Stomach (tissue), 4 donors: ENCODE measurements at regions not wholly inside any gene's neighbourhood (a gene's known extent, or its start where the extent isn't known, plus 50 kb on each side); places are given as distances from the start of the nearest gene placed in this dataset.

Experiments used
- EP300 ChIP-seq: sonication (generic); formaldehyde crosslinking; IDR thresholded peaks from one replicate; pipeline ENCODE4 v1.6.1; 2017; ENCODE audit warnings: antibody characterized with exemption
- POLR2A ChIP-seq, 4 donors: fragments of 450-650 bp; IDR thresholded peaks; one replicate each; pipeline ENCODE4 v1.6.1; 2016; ENCODE audit warnings: antibody characterized with exemption in 4 of 4, control low read depth in 2 of 4, mild to moderate bottlenecking in 1 of 4, moderate library complexity in 1 of 4
- POLR2AphosphoS5 ChIP-seq, 3 donors: sonication (generic); formaldehyde crosslinking; IDR thresholded peaks; one replicate each; pipeline ENCODE4 v1.6.1; 2016; ENCODE audit warnings: antibody characterized with exemption in 3 of 3
- TF ChIP-seq, protein P1 (sequence below), 7 experiments: fragments of 450-650 bp in 4 of 7; fragments of 200-600 bp in 3 of 7; sonication (generic) in 3 of 7; IDR thresholded peaks; one replicate each; pipeline ENCODE4 v1.5.1; 2016 to 2019; ENCODE audit warnings: antibody characterized with exemption in 7 of 7, control low read depth in 2 of 7, mild to moderate bottlenecking in 1 of 7

DNA sequence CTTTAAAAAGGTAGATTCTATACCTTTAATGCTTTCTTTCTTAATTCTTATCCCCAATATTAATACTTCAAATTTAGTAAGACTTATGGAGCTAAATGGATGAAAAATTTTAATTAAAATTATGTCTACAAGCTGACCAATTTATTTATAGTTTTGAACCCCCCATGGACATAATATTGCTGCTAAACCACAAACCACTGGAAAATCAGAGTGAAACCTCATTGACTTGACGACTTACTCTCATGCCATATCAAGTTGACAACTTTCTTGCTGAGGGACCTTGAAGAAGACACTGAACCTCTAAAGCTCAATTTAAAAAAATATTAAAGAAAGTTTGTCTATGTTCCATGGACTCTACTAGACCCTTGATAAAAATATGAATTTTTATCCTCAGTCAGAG is 653.7 kb downstream of the TLE1 start:
- TF ChIP-seq, protein P1, sequence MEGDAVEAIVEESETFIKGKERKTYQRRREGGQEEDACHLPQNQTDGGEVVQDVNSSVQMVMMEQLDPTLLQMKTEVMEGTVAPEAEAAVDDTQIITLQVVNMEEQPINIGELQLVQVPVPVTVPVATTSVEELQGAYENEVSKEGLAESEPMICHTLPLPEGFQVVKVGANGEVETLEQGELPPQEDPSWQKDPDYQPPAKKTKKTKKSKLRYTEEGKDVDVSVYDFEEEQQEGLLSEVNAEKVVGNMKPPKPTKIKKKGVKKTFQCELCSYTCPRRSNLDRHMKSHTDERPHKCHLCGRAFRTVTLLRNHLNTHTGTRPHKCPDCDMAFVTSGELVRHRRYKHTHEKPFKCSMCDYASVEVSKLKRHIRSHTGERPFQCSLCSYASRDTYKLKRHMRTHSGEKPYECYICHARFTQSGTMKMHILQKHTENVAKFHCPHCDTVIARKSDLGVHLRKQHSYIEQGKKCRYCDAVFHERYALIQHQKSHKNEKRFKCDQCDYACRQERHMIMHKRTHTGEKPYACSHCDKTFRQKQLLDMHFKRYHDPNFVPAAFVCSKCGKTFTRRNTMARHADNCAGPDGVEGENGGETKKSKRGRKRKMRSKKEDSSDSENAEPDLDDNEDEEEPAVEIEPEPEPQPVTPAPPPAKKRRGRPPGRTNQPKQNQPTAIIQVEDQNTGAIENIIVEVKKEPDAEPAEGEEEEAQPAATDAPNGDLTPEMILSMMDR (IDR thresholded peaks at IDR 0.05), result no peak
- TF ChIP-seq POLR2A (IDR thresholded peaks at IDR 0.05), result no peak
- no peak for TF ChIP-seq POLR2AphosphoS5 (IDR thresholded peaks at IDR 0.05)
- TF ChIP-seq EP300, result no peak
